Renal cortex interstitium (tissue), 11 donors: ENCODE measurements at regions not wholly inside any gene's neighbourhood (a gene's known extent, or its start where the extent isn't known, plus 50 kb on each side); places are given as distances from the start of the nearest gene placed in this dataset.

Experiments used
- DNase-seq, 11 donors: peaks; one replicate each; pipeline ENCODE4 v3.0.0-alpha.2; 2013; ENCODE audit warnings: low read depth in 9 of 11, low spot score in 4 of 11; ENCODE audit errors: extremely low read depth in 1 of 11

- DNase-seq = no peak
These were observed 54.6 kb upstream of the EOLA2 start for GRCh38 chrX:149992918-149993317.

GRCh38 chrX:149993989-149994388 is 55.7 kb upstream of the EOLA2 start:
- no peak for DNase-seq

- DNase-seq = no peak
These were observed 58.2 kb upstream of the EOLA2 start for GRCh38 chrX:149996515-149996914.

GRCh38 chrX:150005027-150005426 is 66.7 kb upstream of the EOLA2 start:
- no peak for DNase-seq

- DNase-seq = no peak
These were observed 69.1 kb upstream of the EOLA2 start for GRCh38 chrX:150007356-150007755.

GRCh38 chrX:150012647-150013381 is 74.5 kb upstream of the EOLA2 start:
- no peak for DNase-seq

- DNase-seq = no peak
These were observed 76.2 kb upstream of the EOLA2 start for GRCh38 chrX:150014525-150014924.

GRCh38 chrX:150017868-150018267 is 79.6 kb upstream of the EOLA2 start:
- no peak for DNase-seq

GRCh38 chrX:150018931-150019361 is 80.7 kb upstream of the EOLA2 start:
- no peak for DNase-seq

- no peak for DNase-seq
These were observed 90.4 kb upstream of the EOLA2 start for GRCh38 chrX:150028692-150029091.

- no peak for DNase-seq
These were observed 94.5 kb upstream of the EOLA2 start for GRCh38 chrX:150032742-150033141.

- no peak for DNase-seq
These were observed 96.5 kb upstream of the EOLA2 start for GRCh38 chrX:150034788-150035187.

GRCh38 chrX:150035531-150035930 is 97.2 kb upstream of the EOLA2 start:
- no peak for DNase-seq

GRCh38 chrX:150036181-150036580 is 97.9 kb upstream of the EOLA2 start:
- no peak for DNase-seq

GRCh38 chrX:150036641-150037040 is 98.3 kb upstream of the EOLA2 start:
- no peak for DNase-seq

- DNase-seq = no peak
These were observed 98.8 kb upstream of the EOLA2 start for GRCh38 chrX:150037041-150037440.

- DNase-seq = no peak
These were observed 100.0 kb upstream of the EOLA2 start for GRCh38 chrX:150038315-150038714.

- DNase-seq = no peak
These were observed 100.8 kb upstream of the EOLA2 start for GRCh38 chrX:150038986-150039599.

GRCh38 chrX:150041208-150041607 is 102.9 kb upstream of the EOLA2 start:
- no peak for DNase-seq

- no peak for DNase-seq
These were observed 106.3 kb upstream of the EOLA2 start for GRCh38 chrX:150044556-150044955.

GRCh38 chrX:150047818-150048217 is 109.5 kb upstream of the EOLA2 start:
- no peak for DNase-seq
